HG02870 (cell line): ENCODE measurements at regions not wholly inside any gene's neighbourhood (a gene's known extent, or its start where the extent isn't known, plus 50 kb on each side); places are given as distances from the start of the nearest gene placed in this dataset.

Experiments
- ATAC-seq: cut with Tn5 transposase; IDR thresholded peaks from one replicate; pipeline ENCODE4 v1.9.1; 2021; ENCODE audit warnings: mild to moderate bottlenecking, moderate library complexity; ENCODE audit not compliant: unreplicated experiment

- no peak for ATAC-seq
These were observed 217.1 kb upstream of the ZMIZ1 start for GRCh38 chr10:78851647-78852046.

- ATAC-seq, result no peak
These were observed 216.1 kb upstream of the ZMIZ1 start for GRCh38 chr10:78852466-78853240.

GRCh38 chr10:78853864-78854263, 214.9 kb upstream of the ZMIZ1 start:
- no peak for ATAC-seq

DNA sequence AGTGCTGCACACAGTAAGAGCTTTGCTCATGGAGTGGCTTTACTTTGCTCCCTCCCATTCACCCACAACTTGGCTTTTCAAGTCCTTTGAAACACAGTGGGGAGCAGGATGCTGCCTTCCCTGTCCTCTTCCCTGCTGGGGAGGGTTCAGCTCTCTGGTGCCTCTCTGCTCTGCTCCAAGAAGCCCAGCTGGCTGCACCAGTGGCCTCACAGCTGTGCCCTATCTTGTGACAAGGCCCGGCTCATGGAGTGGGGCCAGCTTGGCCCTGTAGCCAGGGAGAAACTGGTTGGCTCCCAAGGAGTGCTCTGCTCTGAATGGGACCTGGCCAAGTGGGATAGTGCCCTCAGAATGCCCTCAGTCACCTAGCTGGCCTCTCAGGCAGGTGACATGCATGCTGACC, 212.3 kb upstream of the ZMIZ1 start:
- no peak for ATAC-seq

GRCh38 chr10:78857193-78857592, 211.6 kb upstream of the ZMIZ1 start:
- no peak for ATAC-seq

GRCh38 chr10:78859266-78859665, 209.5 kb upstream of the ZMIZ1 start:
- ATAC-seq, result no peak

GRCh38 chr10:78859769-78860168, 209.0 kb upstream of the ZMIZ1 start:
- ATAC-seq, result no peak

GRCh38 chr10:78860260-78860914, 208.4 kb upstream of the ZMIZ1 start:
- ATAC-seq, result no peak

- no peak for ATAC-seq
These were observed 207.0 kb upstream of the ZMIZ1 start for GRCh38 chr10:78861529-78862327.

- ATAC-seq, result no peak
These were observed 206.5 kb upstream of the ZMIZ1 start for GRCh38 chr10:78862328-78862640.

GRCh38 chr10:78863140-78863905, 205.4 kb upstream of the ZMIZ1 start:
- ATAC-seq, result no peak

- ATAC-seq, result no peak
These were observed 204.9 kb upstream of the ZMIZ1 start for GRCh38 chr10:78863906-78864239.

- no peak for ATAC-seq
These were observed 203.8 kb upstream of the ZMIZ1 start for GRCh38 chr10:78864761-78865537.

DNA sequence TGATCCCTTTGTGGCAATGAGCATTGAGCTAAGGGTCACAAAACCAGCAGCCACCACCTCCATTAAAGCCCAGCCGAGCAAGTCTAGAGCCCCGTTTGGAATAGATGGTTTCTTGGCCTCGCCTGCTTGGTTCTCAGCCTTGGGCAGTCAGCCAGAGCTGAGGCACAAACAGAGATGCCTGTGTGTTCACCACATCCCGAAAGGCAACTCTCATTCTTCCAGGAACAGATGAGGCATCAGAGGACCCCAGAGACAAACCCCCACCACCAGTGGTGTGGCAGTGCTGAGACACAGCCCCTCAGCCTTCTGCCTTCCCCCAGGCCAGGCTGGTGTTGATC, 203.3 kb upstream of the ZMIZ1 start:
- ATAC-seq, result no peak

- no peak for ATAC-seq
These were observed 202.6 kb upstream of the ZMIZ1 start for GRCh38 chr10:78865931-78866717.

GRCh38 chr10:78866731-78867554, 201.8 kb upstream of the ZMIZ1 start:
- ATAC-seq, result no peak

DNA sequence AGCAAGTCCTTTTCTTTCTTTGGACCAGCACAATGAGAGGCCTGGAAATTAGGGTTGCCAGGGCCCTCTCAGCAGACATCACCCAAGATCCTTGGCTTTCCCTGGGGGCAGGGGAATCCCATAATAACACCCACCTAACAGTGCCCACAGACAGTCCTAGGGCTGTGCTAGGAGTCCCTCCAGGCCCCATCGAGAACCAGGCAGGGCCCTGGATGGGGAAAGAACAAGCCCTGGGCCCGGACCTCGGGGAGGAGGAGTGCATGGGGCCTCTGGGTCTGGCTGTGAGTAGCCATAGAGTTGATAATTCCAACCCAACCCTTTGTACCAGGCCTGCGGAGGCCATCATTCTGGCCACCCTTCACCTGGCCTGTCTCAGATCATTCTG, 201.2 kb upstream of the ZMIZ1 start:
- no peak for ATAC-seq

GRCh38 chr10:78868048-78868447, 200.7 kb upstream of the ZMIZ1 start:
- no peak for ATAC-seq

GRCh38 chr10:78868456-78868855, 200.3 kb upstream of the ZMIZ1 start:
- ATAC-seq, result no peak
